Muscle layer of duodenum (tissue), 2 donors: ENCODE measurements at regions not wholly inside any gene's neighbourhood (a gene's known extent, or its start where the extent isn't known, plus 50 kb on each side); places are given as distances from the start of the nearest gene placed in this dataset.

Experiments used
- H3K27ac ChIP-seq: one replicate; pipeline ENCODE4 v1.7.0; 2013; ENCODE audit warnings: mild to moderate bottlenecking, low read length
- H3K27me3 ChIP-seq: one replicate; pipeline ENCODE4 v1.7.0; 2013; ENCODE audit warnings: low read depth, mild to moderate bottlenecking, control low read depth, low read length
- H3K36me3 ChIP-seq, 2 donors: one replicate each; pipeline ENCODE4 v1.7.0; 2013; ENCODE audit warnings: low read length in 2 of 2, control low read depth in 1 of 2, mild to moderate bottlenecking in 1 of 2; ENCODE audit not compliant: insufficient read depth in 2 of 2, control insufficient read depth in 1 of 2
- H3K4me1 ChIP-seq, 2 donors: one replicate each; pipeline ENCODE4 v1.7.0; 2013; ENCODE audit warnings: low read length in 2 of 2, mild to moderate bottlenecking in 2 of 2, control low read depth in 1 of 2, moderate library complexity in 1 of 2; ENCODE audit not compliant: insufficient read depth in 2 of 2, control insufficient read depth in 1 of 2
- H3K4me3 ChIP-seq, 2 donors: one replicate each; pipeline ENCODE4 v1.7.0; 2013; ENCODE audit warnings: low read length in 2 of 2, low read depth in 1 of 2, mild to moderate bottlenecking in 1 of 2
- H3K9me3 ChIP-seq, 2 donors: one replicate each; pipeline ENCODE4 v1.7.0; 2013; ENCODE audit warnings: low read length in 2 of 2, control low read depth in 1 of 2, mild to moderate bottlenecking in 1 of 2; ENCODE audit not compliant: control insufficient read depth in 1 of 2
- donor health status: healthy.

- H3K4me3 ChIP-seq, result no peak overlapping the region
- H3K27ac ChIP-seq, result no peak overlapping the region
- no peaks in the 10 kb centered on the region for H3K36me3 ChIP-seq
- H3K27me3 ChIP-seq, result no peaks in the 10 kb centered on the region
- no peaks in the 10 kb centered on the region for H3K9me3 ChIP-seq
- H3K4me1 ChIP-seq, result no peaks in the 10 kb centered on the region
These were observed 274.4 kb downstream of the PTBP2 start for GRCh38 chr1:96996001-96996400.

- Histone ChIP-seq H3K4me3 (no peak overlapping the region), H3K36me3 (no peaks in the 10 kb centered on the region), H3K9me3 (no peaks in the 10 kb centered on the region), H3K27me3 (no peaks in the 10 kb centered on the region), H3K27ac (no peak overlapping the region), H3K4me1 (no peaks in the 10 kb centered on the region)
These were observed 276.1 kb downstream of the PTBP2 start for GRCh38 chr1:96997717-96998116.

GRCh38 chr1:96998466-96998865, 276.9 kb downstream of the PTBP2 start:
- H3K27me3 ChIP-seq, result no peaks in the 10 kb centered on the region
- no peak overlapping the region for H3K27ac ChIP-seq
- H3K4me1 ChIP-seq, result no peaks in the 10 kb centered on the region
- no peaks in the 10 kb centered on the region for H3K9me3 ChIP-seq
- H3K4me3 ChIP-seq, result no peak overlapping the region
- no peaks in the 10 kb centered on the region for H3K36me3 ChIP-seq

GRCh38 chr1:96999191-96999590, 277.6 kb downstream of the PTBP2 start:
- Histone ChIP-seq H3K36me3 (no peaks in the 10 kb centered on the region), H3K27ac (no peak overlapping the region), H3K9me3 (no peaks in the 10 kb centered on the region), H3K4me1 (no peaks in the 10 kb centered on the region), H3K27me3 (no peaks in the 10 kb centered on the region), H3K4me3 (no peak overlapping the region)

GRCh38 chr1:97004054-97004453, 282.5 kb downstream of the PTBP2 start:
- Histone ChIP-seq H3K27ac (no peak overlapping the region), H3K27me3 (no peaks in the 10 kb centered on the region), H3K4me1 (no peaks in the 10 kb centered on the region)

GRCh38 chr1:97004743-97005142, 283.2 kb downstream of the PTBP2 start:
- no peaks in the 10 kb centered on the region for H3K36me3 ChIP-seq
- H3K27ac ChIP-seq, result no peak overlapping the region
- no peak overlapping the region for H3K4me3 ChIP-seq
- H3K9me3 ChIP-seq, result no peaks in the 10 kb centered on the region
- no peaks in the 10 kb centered on the region for H3K4me1 ChIP-seq
- H3K27me3 ChIP-seq, result no peaks in the 10 kb centered on the region

More at GRCh38 chr1:97004054-97004453, 282.5 kb downstream of the PTBP2 start:
- H3K36me3 ChIP-seq, result no peaks in the 10 kb centered on the region
- H3K9me3 ChIP-seq, result no peaks in the 10 kb centered on the region
- no peak overlapping the region for H3K4me3 ChIP-seq

GRCh38 chr1:97006044-97006661, 284.6 kb downstream of the PTBP2 start:
- no peak overlapping the region for H3K4me3 ChIP-seq
- H3K4me1 ChIP-seq, result no peaks in the 10 kb centered on the region
- no peaks in the 10 kb centered on the region for H3K9me3 ChIP-seq
- no peak overlapping the region for H3K27ac ChIP-seq
- H3K27me3 ChIP-seq, result no peaks in the 10 kb centered on the region
- H3K36me3 ChIP-seq, result no peaks in the 10 kb centered on the region

- Histone ChIP-seq H3K36me3 (no peaks in the 10 kb centered on the region), H3K9me3 (no peaks in the 10 kb centered on the region), H3K27ac (no peak overlapping the region), H3K4me3 (no peak overlapping the region), H3K4me1 (no peaks in the 10 kb centered on the region), H3K27me3 (no peaks in the 10 kb centered on the region)
These were observed 286.4 kb downstream of the PTBP2 start for GRCh38 chr1:97007840-97008604.

- no peaks in the 10 kb centered on the region for H3K36me3 ChIP-seq
- no peaks in the 10 kb centered on the region for H3K27me3 ChIP-seq
- no peaks in the 10 kb centered on the region for H3K9me3 ChIP-seq
- H3K4me3 ChIP-seq, result no peak overlapping the region
- H3K27ac ChIP-seq, result no peak overlapping the region
- no peaks in the 10 kb centered on the region for H3K4me1 ChIP-seq
These were observed 289.1 kb downstream of the PTBP2 start for GRCh38 chr1:97010566-97011264.

- H3K27ac ChIP-seq, result no peak overlapping the region
- no peak overlapping the region for H3K4me3 ChIP-seq
- no peaks in the 10 kb centered on the region for H3K9me3 ChIP-seq
- no peaks in the 10 kb centered on the region for H3K36me3 ChIP-seq
- no peaks in the 10 kb centered on the region for H3K27me3 ChIP-seq
- H3K4me1 ChIP-seq, result no peaks in the 10 kb centered on the region
These were observed 291.6 kb downstream of the PTBP2 start for GRCh38 chr1:97013136-97013535.

- no peaks in the 10 kb centered on the region for H3K4me1 ChIP-seq
- no peaks in the 10 kb centered on the region for H3K36me3 ChIP-seq
- H3K4me3 ChIP-seq, result no peak overlapping the region
- H3K9me3 ChIP-seq, result no peaks in the 10 kb centered on the region
- H3K27me3 ChIP-seq, result no peaks in the 10 kb centered on the region
- H3K27ac ChIP-seq, result no peak overlapping the region
These were observed 292.4 kb downstream of the PTBP2 start for GRCh38 chr1:97013941-97014340.
